WTC11 (cell line): ENCODE measurements at regions not wholly inside any gene's neighbourhood (a gene's known extent, or its start where the extent isn't known, plus 50 kb on each side); places are given as distances from the start of the nearest gene placed in this dataset.

Source experiments
- ATAC-seq: fragments of 200-7000 bp; cut with Tn5 transposase; 2 replicates; pipeline ENCODE4 v1.10.0; 2021; ENCODE audit warnings: mild to moderate bottlenecking, moderate library complexity
- CTCF ChIA-PET: fragments of 300-600 bp; sonication (Branson Sonifier 250); formaldehyde crosslinking; loops from one replicate; lab custom pipeline; 2021; ENCODE audit warnings: antibody characterized with exemption; lab: Charles Lee
- POLR2A ChIA-PET: fragments of 350-600 bp; sonication (Branson Sonifier 250); formaldehyde crosslinking; loops from one replicate; lab custom pipeline; 2021; ENCODE audit warnings: antibody characterized with exemption; lab: Charles Lee
- DNase-seq: peaks from one replicate; pipeline ENCODE4 v3.0.0; 2021; ENCODE audit warnings: low spot score
- H3K27ac Mint-ChIP-seq: 2 replicates; pipeline ENCODE4 v1.8.0; 2021; ENCODE audit warnings: mixed read lengths
- H3K27me3 Mint-ChIP-seq: 2 replicates; pipeline ENCODE4 v1.8.0; 2021; ENCODE audit warnings: low read depth, mild to moderate bottlenecking, moderate library complexity, mixed read lengths
- H3K36me3 Mint-ChIP-seq: 2 replicates; pipeline ENCODE4 v1.8.0; 2021; ENCODE audit warnings: mixed read lengths
- H3K4me1 Mint-ChIP-seq: 2 replicates; pipeline ENCODE4 v1.8.0; 2022; ENCODE audit warnings: mixed read lengths
- H3K4me3 Mint-ChIP-seq: 2 replicates; pipeline ENCODE4 v1.8.0; 2021; ENCODE audit warnings: mild to moderate bottlenecking, moderate library complexity, mixed read lengths
- H3K9me3 Mint-ChIP-seq: 2 replicates; pipeline ENCODE4 v1.8.0; 2021; ENCODE audit warnings: mixed read lengths
- ATF2 ChIP-seq: sonication (generic); formaldehyde crosslinking; IDR thresholded peaks from 2 replicates; pipeline ENCODE4 v1.8.1; 2022; ENCODE audit warnings: low read depth, missing genetic modification reagents, borderline replicate concordance
- CREM ChIP-seq: sonication (generic); formaldehyde crosslinking; IDR thresholded peaks from 2 replicates; pipeline ENCODE4 v1.8.1; 2022; ENCODE audit warnings: mild to moderate bottlenecking, missing genetic modification reagents, moderate library complexity
- ELF4 ChIP-seq: sonication (generic); formaldehyde crosslinking; IDR thresholded peaks from 2 replicates; pipeline ENCODE4 v1.8.1; 2022; ENCODE audit warnings: low read depth, mild to moderate bottlenecking, moderate library complexity, missing genetic modification reagents
- FOXJ3 ChIP-seq: sonication (generic); formaldehyde crosslinking; IDR thresholded peaks from 2 replicates; pipeline ENCODE4 v1.9.0; 2021; ENCODE audit warnings: missing genetic modification reagents, mild to moderate bottlenecking, borderline replicate concordance
- NR1H2 ChIP-seq: sonication (generic); formaldehyde crosslinking; IDR thresholded peaks from 2 replicates; pipeline ENCODE4 v1.9.0; 2021; ENCODE audit warnings: mild to moderate bottlenecking, moderate library complexity, missing genetic modification reagents
- OVOL2 ChIP-seq: fragments of 250-450 bp; sonication (Bioruptor Pico); IDR thresholded peaks from 2 replicates; pipeline ENCODE4 v1.9.0; 2021; ENCODE audit warnings: mild to moderate bottlenecking, borderline replicate concordance
- SMAD4 ChIP-seq: sonication (generic); formaldehyde crosslinking; IDR thresholded peaks from 2 replicates; pipeline ENCODE4 v1.8.0; 2022; ENCODE audit warnings: mild to moderate bottlenecking, missing genetic modification reagents
- TEAD1 ChIP-seq: sonication (generic); formaldehyde crosslinking; IDR thresholded peaks from 2 replicates; pipeline ENCODE4 v1.8.0; 2022; ENCODE audit warnings: mild to moderate bottlenecking, missing genetic modification reagents
- USF1 ChIP-seq: sonication (generic); formaldehyde crosslinking; IDR thresholded peaks from 2 replicates; pipeline ENCODE4 v1.8.0; 2022; ENCODE audit warnings: mild to moderate bottlenecking, missing genetic modification reagents
- ZMAT4 ChIP-seq: fragments of 250-450 bp; sonication (Bioruptor Pico); IDR thresholded peaks from 2 replicates; pipeline ENCODE4 v1.9.0; 2021; ENCODE audit warnings: mild to moderate bottlenecking
- ZNF121 ChIP-seq: sonication (generic); formaldehyde crosslinking; IDR thresholded peaks from 2 replicates; pipeline ENCODE4 v1.8.0; 2023; ENCODE audit warnings: missing genetic modification reagents
- ZNF281 ChIP-seq: sonication (generic); formaldehyde crosslinking; IDR thresholded peaks from 2 replicates; pipeline ENCODE4 v1.8.0; 2023; ENCODE audit warnings: mild to moderate bottlenecking, missing genetic modification reagents
- ZNF416 ChIP-seq: fragments of 250-450 bp; sonication (Bioruptor Pico); IDR thresholded peaks from 2 replicates; pipeline ENCODE4 v1.9.0; 2021; ENCODE audit warnings: mild to moderate bottlenecking, inconsistent platforms
- ZNF512 ChIP-seq: sonication (generic); formaldehyde crosslinking; IDR thresholded peaks from 2 replicates; pipeline ENCODE4 v1.8.1; 2022; ENCODE audit warnings: missing genetic modification reagents, borderline replicate concordance
- ZSCAN18 ChIP-seq: fragments of 250-450 bp; sonication (Bioruptor Pico); IDR thresholded peaks from 2 replicates; pipeline ENCODE4 v2.1.2; 2022; ENCODE audit warnings: mild to moderate bottlenecking, moderate library complexity
- TF ChIP-seq, protein P1 (sequence below): fragments of 250-450 bp; sonication (Bioruptor Pico); conservative IDR thresholded peaks from 2 replicates; pipeline ENCODE4 v1.9.0; 2021; ENCODE audit warnings: mild to moderate bottlenecking
- TF ChIP-seq, protein P2 (sequence below): sonication (generic); formaldehyde crosslinking; IDR thresholded peaks from 2 replicates; pipeline ENCODE4 v1.8.0; 2022; ENCODE audit warnings: mild to moderate bottlenecking, missing genetic modification reagents
- TF ChIP-seq, protein P3 (sequence below): sonication (generic); formaldehyde crosslinking; IDR thresholded peaks from 2 replicates; pipeline ENCODE4 v1.8.0; 2023; ENCODE audit warnings: missing genetic modification reagents
- TF ChIP-seq, protein P4 (sequence below): fragments of 250-450 bp; sonication (Bioruptor Pico); IDR thresholded peaks from 2 replicates; pipeline ENCODE4 v1.8.0; 2021; ENCODE audit warnings: mild to moderate bottlenecking
- TF ChIP-seq, protein P5 (sequence below): sonication (generic); formaldehyde crosslinking; IDR thresholded peaks from 2 replicates; pipeline ENCODE4 v1.8.1; 2023; ENCODE audit warnings: mild to moderate bottlenecking, missing genetic modification reagents

DNA sequence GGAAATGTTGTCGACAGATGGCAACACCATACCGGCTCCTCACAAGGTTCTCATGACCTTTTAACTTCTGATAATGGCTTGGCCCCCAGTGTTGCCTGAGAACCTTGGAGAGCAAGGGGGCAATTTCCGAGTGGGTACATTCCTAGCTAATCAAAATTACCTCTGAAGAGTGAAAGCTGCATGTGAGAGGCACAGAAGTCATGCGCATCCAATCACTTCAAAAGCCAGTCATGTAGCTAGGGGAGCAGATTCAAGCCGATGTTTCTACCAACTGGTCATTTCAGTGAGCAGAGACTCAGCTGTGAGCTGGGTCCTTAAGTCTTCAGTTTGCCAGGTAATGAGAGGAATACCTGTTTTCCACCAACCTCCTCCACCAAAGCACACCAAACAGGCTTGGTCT, 111.4 kb downstream of the LIPG start (continued):
- TF ChIP-seq OVOL2 (CRISPR knock-in tag) (no peak), NR1H2 (CRISPR knock-in tag) (no peak)
- TF ChIP-seq, protein P1, sequence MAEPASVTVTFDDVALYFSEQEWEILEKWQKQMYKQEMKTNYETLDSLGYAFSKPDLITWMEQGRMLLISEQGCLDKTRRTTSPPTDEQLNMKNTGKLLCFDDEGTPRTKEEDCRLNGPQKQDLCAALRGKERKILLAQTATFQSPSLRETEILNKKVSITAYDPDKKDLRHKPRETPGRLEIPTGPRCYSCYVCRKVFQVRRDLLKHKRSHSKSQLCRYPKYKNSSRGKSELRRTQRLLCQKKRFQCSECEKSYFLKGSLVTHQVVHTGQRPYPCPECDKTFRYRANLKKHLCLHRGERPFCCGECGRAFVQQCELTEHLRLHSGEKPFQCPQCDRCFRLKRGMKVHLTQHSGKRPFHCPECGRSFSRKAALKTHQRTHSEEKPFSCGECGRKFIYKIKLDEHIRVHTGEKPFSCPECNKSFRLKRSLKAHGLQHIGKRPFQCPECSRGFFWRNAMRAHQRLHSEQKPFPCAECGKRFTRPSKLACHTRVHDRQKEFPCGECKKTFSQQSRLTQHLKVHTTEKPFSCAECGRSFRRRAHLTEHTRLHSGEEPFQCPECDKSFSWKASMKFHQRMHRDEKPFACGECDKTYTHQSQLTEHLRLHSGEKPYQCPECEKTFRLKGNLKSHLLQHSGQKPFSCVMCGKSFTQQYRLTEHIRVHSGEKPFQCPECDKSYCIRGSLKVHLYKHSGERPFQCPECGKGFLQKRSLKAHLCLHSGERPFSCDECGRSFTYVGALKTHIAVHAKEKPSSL (CRISPR knock-in tag): no peak

DNA sequence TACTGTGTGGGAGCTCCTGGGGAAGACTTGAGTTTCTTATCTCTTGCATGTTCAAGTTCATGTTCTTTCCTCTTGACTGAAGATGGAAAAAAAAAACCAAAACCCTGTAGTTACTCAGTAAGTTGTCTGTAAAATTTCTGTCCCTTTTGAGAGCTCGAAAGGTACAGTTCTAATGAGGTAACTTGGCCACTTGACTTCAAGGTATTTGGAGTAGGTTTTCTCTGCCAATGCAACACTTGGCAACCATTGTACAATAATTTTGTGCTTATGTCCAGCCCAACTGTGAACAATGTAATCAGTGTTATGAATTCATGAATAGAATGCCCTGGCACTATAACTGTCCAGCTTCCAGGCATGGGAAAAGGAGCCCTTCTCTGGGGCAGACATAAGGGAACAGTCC, 111.0 kb downstream of the LIPG start:
- Mint-ChIP-seq H3K36me3 (no peaks in the 10 kb centered on the region), H3K4me1 (peaks cover 13% of the 10 kb centered on the region), H3K27ac (no peak overlapping the region), H3K27me3 (peaks cover 3% of the 10 kb centered on the region; the same call in 1 of the 2 replicates), H3K4me3 (no peak overlapping the region), H3K9me3 (no peaks in the 10 kb centered on the region)
- CTCF ChIA-PET: no interaction called here
- DNase-seq (no peak), ATAC-seq (no peak)
- POLR2A ChIA-PET: interaction anchor here (0.6 kb wide), 1 partner anchor 123 kb away, joined by 3 read pairs; no protein-coding TSS in a partner anchor
- TF ChIP-seq ELF4 (CRISPR knock-in tag) (no peak), SMAD4 (CRISPR knock-in tag) (no peak), ZNF512 (CRISPR knock-in tag) (no peak), TEAD1 (CRISPR knock-in tag) (no peak), NR1H2 (CRISPR knock-in tag) (no peak), ATF2 (CRISPR knock-in tag) (no peak), ZNF281 (CRISPR knock-in tag) (no peak), USF1 (CRISPR knock-in tag) (no peak), CREM (CRISPR knock-in tag) (no peak), ZNF121 (CRISPR knock-in tag) (no peak), ZNF416 (CRISPR knock-in tag) (no peak), ZSCAN18 (CRISPR knock-in tag) (no peak), FOXJ3 (CRISPR knock-in tag) (no peak), ZMAT4 (CRISPR knock-in tag) (no peak)
- TF ChIP-seq, protein P2, sequence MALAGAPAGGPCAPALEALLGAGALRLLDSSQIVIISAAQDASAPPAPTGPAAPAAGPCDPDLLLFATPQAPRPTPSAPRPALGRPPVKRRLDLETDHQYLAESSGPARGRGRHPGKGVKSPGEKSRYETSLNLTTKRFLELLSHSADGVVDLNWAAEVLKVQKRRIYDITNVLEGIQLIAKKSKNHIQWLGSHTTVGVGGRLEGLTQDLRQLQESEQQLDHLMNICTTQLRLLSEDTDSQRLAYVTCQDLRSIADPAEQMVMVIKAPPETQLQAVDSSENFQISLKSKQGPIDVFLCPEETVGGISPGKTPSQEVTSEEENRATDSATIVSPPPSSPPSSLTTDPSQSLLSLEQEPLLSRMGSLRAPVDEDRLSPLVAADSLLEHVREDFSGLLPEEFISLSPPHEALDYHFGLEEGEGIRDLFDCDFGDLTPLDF: no peak
- TF ChIP-seq, protein P3, sequence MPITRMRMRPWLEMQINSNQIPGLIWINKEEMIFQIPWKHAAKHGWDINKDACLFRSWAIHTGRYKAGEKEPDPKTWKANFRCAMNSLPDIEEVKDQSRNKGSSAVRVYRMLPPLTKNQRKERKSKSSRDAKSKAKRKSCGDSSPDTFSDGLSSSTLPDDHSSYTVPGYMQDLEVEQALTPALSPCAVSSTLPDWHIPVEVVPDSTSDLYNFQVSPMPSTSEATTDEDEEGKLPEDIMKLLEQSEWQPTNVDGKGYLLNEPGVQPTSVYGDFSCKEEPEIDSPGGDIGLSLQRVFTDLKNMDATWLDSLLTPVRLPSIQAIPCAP (CRISPR knock-in tag): no peak
- TF ChIP-seq, protein P4, sequence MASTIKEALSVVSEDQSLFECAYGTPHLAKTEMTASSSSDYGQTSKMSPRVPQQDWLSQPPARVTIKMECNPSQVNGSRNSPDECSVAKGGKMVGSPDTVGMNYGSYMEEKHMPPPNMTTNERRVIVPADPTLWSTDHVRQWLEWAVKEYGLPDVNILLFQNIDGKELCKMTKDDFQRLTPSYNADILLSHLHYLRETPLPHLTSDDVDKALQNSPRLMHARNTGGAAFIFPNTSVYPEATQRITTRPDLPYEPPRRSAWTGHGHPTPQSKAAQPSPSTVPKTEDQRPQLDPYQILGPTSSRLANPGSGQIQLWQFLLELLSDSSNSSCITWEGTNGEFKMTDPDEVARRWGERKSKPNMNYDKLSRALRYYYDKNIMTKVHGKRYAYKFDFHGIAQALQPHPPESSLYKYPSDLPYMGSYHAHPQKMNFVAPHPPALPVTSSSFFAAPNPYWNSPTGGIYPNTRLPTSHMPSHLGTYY (CRISPR knock-in tag): no peak
- TF ChIP-seq, protein P5, sequence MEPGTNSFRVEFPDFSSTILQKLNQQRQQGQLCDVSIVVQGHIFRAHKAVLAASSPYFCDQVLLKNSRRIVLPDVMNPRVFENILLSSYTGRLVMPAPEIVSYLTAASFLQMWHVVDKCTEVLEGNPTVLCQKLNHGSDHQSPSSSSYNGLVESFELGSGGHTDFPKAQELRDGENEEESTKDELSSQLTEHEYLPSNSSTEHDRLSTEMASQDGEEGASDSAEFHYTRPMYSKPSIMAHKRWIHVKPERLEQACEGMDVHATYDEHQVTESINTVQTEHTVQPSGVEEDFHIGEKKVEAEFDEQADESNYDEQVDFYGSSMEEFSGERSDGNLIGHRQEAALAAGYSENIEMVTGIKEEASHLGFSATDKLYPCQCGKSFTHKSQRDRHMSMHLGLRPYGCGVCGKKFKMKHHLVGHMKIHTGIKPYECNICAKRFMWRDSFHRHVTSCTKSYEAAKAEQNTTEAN (CRISPR knock-in tag): no peak
